Gastrocnemius medialis (tissue), 4 donors: ENCODE measurements at regions not wholly inside any gene's neighbourhood (a gene's known extent, or its start where the extent isn't known, plus 50 kb on each side); places are given as distances from the start of the nearest gene placed in this dataset.

Experiments used
- ATAC-seq, 2 donors: fragments of 150-250 bp; one replicate each; pipeline ENCODE4 v1.9.1; 2016
- DNase-seq, 2 donors: peaks; one replicate each; pipeline ENCODE4 v3.0.0-alpha.2; 2019
- H3K27ac ChIP-seq, 4 donors: fragments of 200-600 bp; sonication (generic); 1 replicate in 1 of 4; 2 replicates in 3 of 4; pipeline ENCODE4 v1.5.1; 2016 to 2018; ENCODE audit warnings: mild to moderate bottlenecking in 2 of 4, moderate library complexity in 1 of 4
- H3K27me3 ChIP-seq, 3 donors: fragments of 200-600 bp; sonication (generic) in 2 of 3; 1 replicate in 1 of 3; 2 replicates in 2 of 3; pipeline versions ENCODE4 v1.5.1 to v1.6.0; 2016 to 2019; ENCODE audit warnings: mild to moderate bottlenecking in 1 of 3, moderate library complexity in 1 of 3
- H3K36me3 ChIP-seq, 2 donors: fragments of 200-600 bp; sonication (generic) in 1 of 2; one replicate each; pipeline ENCODE4 v1.5.1; 2017 to 2018
- H3K4me1 ChIP-seq, 2 donors: fragments of 200-600 bp; sonication (generic) in 1 of 2; one replicate each; pipeline ENCODE4 v1.5.1; 2016 to 2017; ENCODE audit warnings: mild to moderate bottlenecking in 2 of 2
- H3K4me3 ChIP-seq, 4 donors: fragments of 200-600 bp; sonication (generic) in 3 of 4; 1 replicate in 1 of 4; 2 replicates in 3 of 4; pipeline ENCODE4 v1.5.1; 2016 to 2019; ENCODE audit warnings: mild to moderate bottlenecking in 2 of 4
- H3K9me3 ChIP-seq, 3 donors: fragments of 200-600 bp; sonication (generic) in 2 of 3; 1 replicate in 1 of 3; 2 replicates in 2 of 3; pipeline ENCODE4 v1.5.1; 2016 to 2019
- POLR2A ChIP-seq, 2 donors: fragments of 450-650 bp; IDR thresholded peaks; one replicate each; pipeline ENCODE4 v1.6.1; 2017; ENCODE audit warnings: antibody characterized with exemption in 2 of 2, mild to moderate bottlenecking in 2 of 2, moderate library complexity in 2 of 2
- in situ Hi-C, 4 donors: fragments of 200-750 bp; cut with MboI; loops; one replicate each; pipeline versions ENCODE4 v1.15.0 to v1.8.0; 2017; ENCODE audit warnings: low sequenced_read_pairs in 4 of 4
- intact Hi-C: fragments of 100-400 bp; cut with DNase I; formaldehyde crosslinking; loops from one replicate; pipeline ENCODE4 v1.15.1; 2023; ENCODE audit warnings: low total_unique reads
- TF ChIP-seq, protein P1 (sequence below), 5 experiments: fragments of 450-650 bp in 3 of 5; fragments of 200-600 bp in 2 of 5; sonication (generic) in 2 of 5; IDR thresholded peaks in 4 of 5; conservative IDR thresholded peaks in 1 of 5; 1 replicate in 4 of 5; 2 replicates in 1 of 5; pipeline ENCODE4 v1.5.1; 2016 to 2019; ENCODE audit warnings: antibody characterized with exemption in 5 of 5, mild to moderate bottlenecking in 3 of 5, moderate library complexity in 3 of 5

DNA sequence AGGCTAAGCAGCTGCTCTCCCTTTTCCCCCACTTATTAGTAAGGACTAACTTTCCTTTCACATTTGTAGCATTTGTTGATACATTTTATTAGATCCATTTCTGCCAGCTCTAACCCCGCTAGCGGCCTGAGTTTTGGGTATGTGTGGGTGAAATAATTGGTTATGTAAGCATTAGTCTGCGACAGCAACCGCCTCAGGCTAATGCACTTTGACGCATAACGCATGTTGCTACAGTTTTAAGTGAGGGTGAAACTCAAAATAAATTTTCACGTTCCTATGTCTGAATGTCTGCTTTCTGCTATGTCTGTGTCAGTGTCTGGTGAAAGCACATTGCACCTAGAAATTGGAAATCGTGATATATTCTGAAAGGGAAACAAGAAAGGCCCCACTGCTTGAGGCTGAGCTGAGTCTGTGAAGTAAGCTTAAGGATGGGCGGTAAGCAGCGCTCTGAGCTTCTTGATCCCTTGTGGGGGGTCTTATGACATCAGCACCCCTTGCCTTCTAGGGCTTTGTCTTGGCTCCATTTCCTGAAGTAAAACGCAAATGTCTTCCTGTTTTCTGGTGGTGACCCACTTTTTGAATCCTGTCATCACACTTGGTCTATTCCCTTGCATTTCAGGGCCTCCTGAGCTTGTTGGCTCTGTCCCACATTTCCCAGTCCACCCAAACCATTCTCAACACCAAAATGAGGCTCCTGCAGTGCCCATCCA lies 648.3 kb upstream of the ARGLU1 start:
- intact Hi-C loops (loop anchor here (10.0 kb wide), 1 partner anchor 439 kb away; no protein-coding TSS in a partner anchor), in situ Hi-C loops (loop anchor here (10.0 to 25.0 kb wide), 4 partner anchors 439 to 946 kb away; no protein-coding TSS in a partner anchor)
- DNase-seq (no peak), ATAC-seq (no peak)
- Histone ChIP-seq H3K4me3 (no peak overlapping the region), H3K27me3 (no peaks in the 10 kb centered on the region), H3K9me3 (no peaks in the 10 kb centered on the region), H3K27ac (no peak overlapping the region), H3K4me1 (no peaks in the 10 kb centered on the region), H3K36me3 (no peaks in the 10 kb centered on the region)
- TF ChIP-seq, protein P1, sequence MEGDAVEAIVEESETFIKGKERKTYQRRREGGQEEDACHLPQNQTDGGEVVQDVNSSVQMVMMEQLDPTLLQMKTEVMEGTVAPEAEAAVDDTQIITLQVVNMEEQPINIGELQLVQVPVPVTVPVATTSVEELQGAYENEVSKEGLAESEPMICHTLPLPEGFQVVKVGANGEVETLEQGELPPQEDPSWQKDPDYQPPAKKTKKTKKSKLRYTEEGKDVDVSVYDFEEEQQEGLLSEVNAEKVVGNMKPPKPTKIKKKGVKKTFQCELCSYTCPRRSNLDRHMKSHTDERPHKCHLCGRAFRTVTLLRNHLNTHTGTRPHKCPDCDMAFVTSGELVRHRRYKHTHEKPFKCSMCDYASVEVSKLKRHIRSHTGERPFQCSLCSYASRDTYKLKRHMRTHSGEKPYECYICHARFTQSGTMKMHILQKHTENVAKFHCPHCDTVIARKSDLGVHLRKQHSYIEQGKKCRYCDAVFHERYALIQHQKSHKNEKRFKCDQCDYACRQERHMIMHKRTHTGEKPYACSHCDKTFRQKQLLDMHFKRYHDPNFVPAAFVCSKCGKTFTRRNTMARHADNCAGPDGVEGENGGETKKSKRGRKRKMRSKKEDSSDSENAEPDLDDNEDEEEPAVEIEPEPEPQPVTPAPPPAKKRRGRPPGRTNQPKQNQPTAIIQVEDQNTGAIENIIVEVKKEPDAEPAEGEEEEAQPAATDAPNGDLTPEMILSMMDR (IDR thresholded peaks at IDR 0.05 in 4 of 5, conservative IDR thresholded peaks at IDR 0.05 in 1 of 5), result no peak
- no peak for TF ChIP-seq POLR2A (IDR thresholded peaks at IDR 0.05)

DNA sequence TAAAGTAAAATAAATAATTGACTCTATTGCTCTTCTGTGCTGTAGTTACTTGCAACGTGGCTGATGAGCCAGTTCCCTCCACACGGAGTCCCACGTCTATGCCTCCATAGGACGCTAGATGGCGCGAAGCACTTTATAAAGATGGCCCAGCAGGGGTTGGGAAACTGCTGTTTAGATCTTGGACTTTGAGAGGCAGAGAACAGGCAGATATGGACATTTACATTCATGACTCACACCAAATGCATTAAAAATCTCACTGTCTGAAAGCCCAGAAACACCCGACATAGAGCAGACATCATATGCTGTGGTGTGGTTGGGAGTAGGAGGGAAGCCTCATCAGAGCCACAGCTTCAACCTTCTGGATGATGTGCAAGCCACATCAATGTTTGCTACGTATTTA lies 643.1 kb upstream of the ARGLU1 start:
- Histone ChIP-seq H3K4me3 (no peak overlapping the region), H3K9me3 (no peaks in the 10 kb centered on the region), H3K27me3 (no peaks in the 10 kb centered on the region), H3K27ac (no peak overlapping the region), H3K36me3 (no peaks in the 10 kb centered on the region), H3K4me1 (peaks cover 0 to 4% of the 10 kb centered on the region in 2 donors)
- intact Hi-C loops (loop anchor here (10.0 kb wide), 1 partner anchor 444 kb away; no protein-coding TSS in a partner anchor), in situ Hi-C loops (loop anchor here (10.0 to 25.0 kb wide), 4 partner anchors 444 to 951 kb away; no protein-coding TSS in a partner anchor)
- TF ChIP-seq POLR2A (IDR thresholded peaks at IDR 0.05), result no peak
- TF ChIP-seq, protein P1 (IDR thresholded peaks at IDR 0.05 in 4 of 5, conservative IDR thresholded peaks at IDR 0.05 in 1 of 5), result peak; percentile 29 to 73 (median 55)
- ATAC-seq, result peak; percentile 52 to 64
- DNase-seq, result peak in 1 of 2 donors; percentile 22

DNA sequence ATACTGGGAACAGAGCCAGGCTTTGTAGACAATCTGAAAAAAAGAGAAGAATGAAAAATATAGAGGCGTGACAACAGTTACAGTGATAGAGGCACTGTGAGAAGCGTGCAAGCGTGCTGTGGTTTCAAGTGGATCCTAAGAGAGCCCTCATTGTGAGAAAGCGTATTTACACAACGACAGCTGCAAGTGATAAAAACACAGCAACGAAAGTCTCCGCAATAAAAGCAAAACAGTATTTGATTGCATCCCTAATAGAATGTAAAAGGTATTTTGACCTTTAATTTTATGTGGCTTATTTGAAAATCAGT lies 642.7 kb upstream of the ARGLU1 start:
- TF ChIP-seq POLR2A (IDR thresholded peaks at IDR 0.05), result no peak
- in situ Hi-C loops (loop anchor here (10.0 to 25.0 kb wide), 4 partner anchors 444 to 952 kb away; no protein-coding TSS in a partner anchor), intact Hi-C loops (loop anchor here (10.0 kb wide), 1 partner anchor 444 kb away; no protein-coding TSS in a partner anchor)
- no peaks in the 10 kb centered on the region for H3K9me3 ChIP-seq
- H3K4me3 ChIP-seq, result peak overlapping the region in 1 of 4 donors; percentile 27
- H3K27ac ChIP-seq, result no peak overlapping the region
- H3K27me3 ChIP-seq, result no peaks in the 10 kb centered on the region
- no peaks in the 10 kb centered on the region for H3K36me3 ChIP-seq
- ATAC-seq (no peak), DNase-seq (no peak)
- peaks cover 0 to 8% of the 10 kb centered on the region in 2 donors for H3K4me1 ChIP-seq

DNA sequence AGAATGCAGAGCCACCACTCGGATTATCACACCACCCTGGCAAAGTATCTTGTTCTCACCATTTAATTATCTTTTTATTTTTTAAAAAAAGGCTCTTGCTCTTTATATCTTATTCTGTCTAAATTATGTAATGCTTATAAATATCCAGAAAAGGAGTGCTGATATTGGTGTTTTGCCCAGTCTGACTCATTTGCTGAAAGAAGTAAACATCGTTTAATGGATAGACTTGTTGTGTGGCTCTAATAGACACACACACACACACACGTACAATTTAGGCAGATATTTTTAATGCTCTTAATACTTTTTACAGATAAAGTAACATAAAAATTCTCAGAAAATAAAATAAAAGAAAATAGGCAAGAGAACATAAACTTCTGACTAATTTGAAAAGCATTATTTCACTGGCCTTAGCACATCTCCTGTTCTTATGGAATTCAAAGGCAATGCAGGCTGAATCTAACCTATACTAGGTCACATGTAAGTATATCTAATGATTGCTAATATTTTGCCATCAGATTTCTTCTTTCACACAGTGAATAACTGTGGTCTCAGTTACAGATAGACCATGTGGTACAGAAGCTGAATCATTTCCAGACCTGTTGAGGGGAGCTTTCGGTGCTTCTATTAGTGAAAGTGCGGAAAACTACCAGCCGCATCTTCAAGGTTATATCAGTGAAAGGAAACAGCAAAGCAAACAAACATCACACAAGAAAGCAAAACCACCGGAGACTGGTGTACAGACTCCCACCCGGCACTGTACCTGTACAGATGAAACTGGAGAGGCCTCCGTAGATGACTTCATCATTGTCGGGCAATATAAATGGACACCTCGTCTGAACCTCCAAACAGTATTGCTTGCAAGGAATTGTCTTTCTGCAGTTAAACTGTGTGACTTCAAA lies 642.1 kb upstream of the ARGLU1 start:
- Histone ChIP-seq H3K27ac (no peak overlapping the region), H3K9me3 (no peaks in the 10 kb centered on the region), H3K4me3 (peak overlapping the region in 1 of 4 donors; percentile 27), H3K36me3 (no peaks in the 10 kb centered on the region), H3K4me1 (peaks cover 0 to 11% of the 10 kb centered on the region in 2 donors), H3K27me3 (no peaks in the 10 kb centered on the region)
- ATAC-seq, result no peak
- in situ Hi-C loops, result loop anchor here (5.0 to 25.0 kb wide), 5 partner anchors 445 to 952 kb away; no protein-coding TSS in a partner anchor
- intact Hi-C loops, result loop anchor here (5.0 to 10.0 kb wide), 2 partner anchors 445 to 947 kb away; no protein-coding TSS in a partner anchor
- TF ChIP-seq POLR2A (IDR thresholded peaks at IDR 0.05), result no peak
- TF ChIP-seq, protein P1 (IDR thresholded peaks at IDR 0.05 in 4 of 5, conservative IDR thresholded peaks at IDR 0.05 in 1 of 5), result no peak
- DNase-seq, result no peak
